GM23248 (cell line): ENCODE measurements at regions not wholly inside any gene's neighbourhood (a gene's known extent, or its start where the extent isn't known, plus 50 kb on each side); places are given as distances from the start of the nearest gene placed in this dataset.

Experiments used
- EZH2 ChIP-seq: fragments of 200-600 bp; sonication (generic); IDR thresholded peaks from 2 replicates; pipeline ENCODE4 v1.6.1; 2018; ENCODE audit warnings: antibody characterized with exemption, mild to moderate bottlenecking; ENCODE audit not compliant: insufficient read depth, poor library complexity, severe bottlenecking
- EZH2phosphoT487 ChIP-seq: fragments of 200-600 bp; sonication (generic); IDR thresholded peaks from 2 replicates; pipeline ENCODE4 v1.6.1; 2018; ENCODE audit warnings: antibody characterized with exemption, moderate library complexity, mild to moderate bottlenecking, low read depth; ENCODE audit not compliant: insufficient read depth

DNA sequence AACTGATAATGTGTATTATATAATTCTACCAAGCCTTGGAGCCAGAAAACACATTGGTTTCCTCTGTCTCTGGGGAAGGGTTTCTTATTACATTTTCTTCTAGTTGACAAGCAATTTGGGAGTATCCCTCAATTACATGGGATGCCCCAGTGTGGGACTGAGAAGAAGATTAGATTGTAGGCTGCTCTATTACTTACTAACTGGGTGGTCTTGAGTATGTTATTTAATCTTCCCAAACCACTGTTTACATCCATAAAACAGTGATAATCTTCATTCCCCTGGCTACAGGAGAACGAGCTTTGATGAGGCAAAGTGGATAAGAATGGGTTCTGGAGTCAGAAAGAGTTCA, 105.8 kb downstream of the TSEN15 start:
- TF ChIP-seq EZH2phosphoT487 (no peak), EZH2 (no peak)
